SK-N-DZ (cell line): ENCODE measurements at regions not wholly inside any gene's neighbourhood (a gene's known extent, or its start where the extent isn't known, plus 50 kb on each side); places are given as distances from the start of the nearest gene placed in this dataset.
"Not testable (repeated sequence)": the region's sequence is repeated elsewhere in the genome, so short reads cannot be mapped to it uniquely, and the experiment has no call there.

Source experiments
- DNase-seq: peaks from one replicate; pipeline ENCODE4 v3.0.0-alpha.2; 2015; ENCODE audit warnings: low spot score

DNA sequence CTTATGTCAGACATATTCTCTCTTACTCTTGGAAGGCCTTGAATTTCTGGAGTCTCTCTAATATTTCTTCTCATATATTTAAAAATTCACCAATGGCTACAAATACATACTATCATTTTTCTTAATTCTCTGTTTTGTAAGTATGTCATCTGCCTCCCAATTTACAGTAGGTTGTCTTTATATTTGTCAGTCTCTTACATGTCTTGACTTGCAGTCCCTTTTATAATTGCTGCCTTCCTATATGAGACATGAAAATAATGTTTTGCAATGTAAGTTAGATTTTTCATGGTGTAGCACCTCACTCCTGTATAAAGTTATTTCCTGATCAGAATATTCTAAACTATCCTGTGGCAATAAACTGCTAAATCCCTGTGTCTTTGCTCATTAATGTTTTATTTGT is 223.1 kb upstream of the C1QTNF3 start:
- not testable (repeated sequence) for DNase-seq

GRCh38 chr5:34296759-34297158 is 253.7 kb upstream of the C1QTNF3 start:
- not testable (repeated sequence) for DNase-seq

DNA sequence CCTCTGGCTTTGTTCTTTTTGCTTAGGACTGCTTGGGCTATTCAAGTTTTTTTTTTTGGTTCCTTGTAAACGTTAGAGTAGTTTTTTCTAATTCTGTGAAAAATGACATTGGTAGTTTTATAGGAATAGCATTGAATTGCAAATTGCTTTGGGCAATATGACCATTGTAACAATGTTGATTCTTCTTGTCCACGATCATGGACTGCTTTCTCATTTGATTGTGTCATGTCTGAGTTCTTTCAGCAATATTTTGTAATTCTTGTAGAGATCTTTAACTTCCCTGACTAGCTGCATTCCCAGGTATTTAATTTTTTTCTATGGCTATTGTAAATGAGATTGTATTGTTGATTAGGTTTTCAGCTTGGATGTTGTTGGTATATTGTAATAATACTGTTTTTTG is 286.2 kb upstream of the C1QTNF3 start:
- DNase-seq, result not testable (repeated sequence)

GRCh38 chr5:34329611-34330108 is 286.6 kb upstream of the C1QTNF3 start:
- DNase-seq, result not testable (repeated sequence)

- not testable (repeated sequence) for DNase-seq
These were observed 289.0 kb upstream of the C1QTNF3 start for GRCh38 chr5:34331928-34332454.

- DNase-seq, result peak; percentile 20
These were observed 296.5 kb upstream of the C1QTNF3 start for GRCh38 chr5:34339408-34340001.

DNA sequence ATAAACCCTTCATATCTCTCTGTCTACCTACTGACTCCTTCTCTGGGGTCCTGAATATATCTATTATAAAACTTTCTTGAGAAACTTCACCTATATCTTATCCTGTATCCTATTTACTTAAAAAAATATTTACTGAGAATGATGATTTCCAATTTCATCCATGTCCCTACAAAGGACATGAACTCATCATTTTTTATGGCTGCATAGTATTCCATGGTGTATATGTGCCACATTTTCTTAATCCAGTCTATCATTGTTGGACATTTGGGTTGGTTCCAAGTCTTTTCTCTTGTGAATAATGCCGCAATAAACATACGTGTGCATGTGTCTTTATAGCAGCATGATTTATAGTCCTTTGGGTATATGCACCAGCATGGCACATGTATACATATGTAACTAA is 301.7 kb upstream of the RAI14 start:
- not testable (repeated sequence) for DNase-seq

- DNase-seq, result not testable (repeated sequence)
These were observed 284.7 kb upstream of the RAI14 start for GRCh38 chr5:34371417-34371816.

DNA sequence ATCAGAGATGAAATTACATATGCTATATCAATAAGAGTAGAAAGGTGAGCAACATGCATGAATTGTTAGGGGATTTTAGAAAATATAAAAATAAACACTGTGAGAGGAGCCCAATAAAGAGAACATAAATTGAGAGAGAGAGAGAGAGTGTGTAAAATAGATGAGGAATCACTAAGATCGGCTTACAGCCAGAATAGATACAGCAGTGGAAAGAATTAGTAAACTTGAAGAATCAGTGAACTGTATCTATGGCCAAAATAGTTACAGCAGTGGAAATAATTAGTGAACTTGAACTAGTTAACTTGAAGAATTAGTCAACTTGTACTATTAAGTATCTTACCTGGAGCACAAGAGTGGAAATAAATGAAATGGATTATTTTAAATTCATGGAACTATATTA is 284.3 kb upstream of the RAI14 start:
- DNase-seq, result not testable (repeated sequence)

DNA sequence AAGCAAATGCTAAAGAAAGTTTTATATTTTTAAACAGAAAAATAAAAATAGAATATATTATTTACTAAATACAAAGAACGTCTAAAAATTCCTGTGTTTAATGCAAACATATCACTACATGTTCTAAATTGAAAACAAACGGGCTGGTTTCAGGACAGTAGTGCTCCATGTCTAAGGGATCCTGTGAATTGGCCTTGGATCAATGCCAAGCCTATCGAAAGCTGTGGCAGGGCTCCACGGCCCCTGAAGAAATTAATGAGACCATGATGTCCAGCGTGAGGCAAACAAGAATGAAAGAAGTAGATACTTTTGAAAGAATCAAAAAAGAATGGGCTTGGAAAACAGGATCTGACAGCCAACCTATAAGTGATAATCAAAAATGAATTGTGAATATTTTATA is 283.4 kb upstream of the RAI14 start:
- not testable (repeated sequence) for DNase-seq

DNA sequence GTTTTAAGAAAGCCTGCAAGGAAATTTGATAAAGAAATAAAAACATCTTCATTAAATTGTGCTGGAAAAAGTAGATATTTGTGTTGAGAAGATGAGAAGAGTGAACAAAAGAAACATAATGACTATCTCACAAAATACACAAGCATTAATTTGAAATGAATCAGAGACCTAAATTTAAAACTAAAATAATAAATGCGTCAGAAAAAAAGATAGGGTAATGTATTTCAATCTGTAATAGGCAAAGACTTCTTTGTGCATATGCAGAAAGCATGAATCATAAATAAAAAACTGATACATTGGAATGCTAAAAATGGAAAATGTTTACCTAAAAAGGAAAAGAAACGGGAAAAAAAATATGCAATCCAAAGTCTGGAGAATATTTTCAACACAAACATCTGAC is 278.5 kb upstream of the RAI14 start:
- DNase-seq, result not testable (repeated sequence)

DNA sequence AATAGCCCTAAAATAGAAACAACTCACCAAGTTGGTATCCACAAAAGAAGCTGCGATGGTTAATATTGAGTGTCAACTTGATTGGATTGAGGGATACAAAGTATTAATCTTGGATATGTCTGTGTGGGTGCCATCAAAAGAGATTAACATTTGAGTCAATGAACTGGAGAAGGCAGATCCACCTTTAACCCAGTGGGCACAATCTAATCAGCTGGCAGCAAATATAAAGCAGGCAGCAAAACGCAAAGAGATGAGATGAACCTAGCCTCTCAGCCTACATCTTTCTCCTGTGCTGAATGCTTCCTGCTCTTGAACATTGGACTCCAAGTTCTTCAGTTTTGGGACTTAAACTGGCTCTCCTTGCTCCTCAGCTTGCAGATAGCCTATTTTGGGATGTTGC is 277.6 kb upstream of the RAI14 start:
- DNase-seq, result not testable (repeated sequence)

DNA sequence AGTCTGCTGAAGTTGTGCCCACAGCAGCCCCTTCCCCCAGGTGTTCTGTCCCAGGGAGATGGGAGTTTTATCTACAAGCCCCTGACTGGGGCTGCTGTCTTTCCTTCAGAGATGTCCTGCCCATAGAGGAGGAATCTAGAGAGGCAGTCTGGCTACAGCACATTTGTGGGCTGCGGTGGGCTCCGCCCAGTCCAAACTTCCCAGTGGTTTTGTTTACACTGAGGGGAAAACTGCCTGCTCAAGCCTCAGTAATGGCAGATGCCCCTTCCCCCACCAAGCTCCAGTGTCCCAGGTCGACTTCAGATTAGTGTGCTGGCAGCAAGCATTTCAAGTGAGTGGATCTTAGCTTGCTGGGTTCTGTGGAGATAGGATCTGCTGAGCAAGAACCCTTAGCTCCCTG is 267.4 kb upstream of the RAI14 start:
- not testable (repeated sequence) for DNase-seq

- DNase-seq, result no peak
These were observed 246.8 kb upstream of the RAI14 start for GRCh38 chr5:34409373-34409772.

GRCh38 chr5:34410411-34411139 is 245.6 kb upstream of the RAI14 start:
- no peak for DNase-seq

DNA sequence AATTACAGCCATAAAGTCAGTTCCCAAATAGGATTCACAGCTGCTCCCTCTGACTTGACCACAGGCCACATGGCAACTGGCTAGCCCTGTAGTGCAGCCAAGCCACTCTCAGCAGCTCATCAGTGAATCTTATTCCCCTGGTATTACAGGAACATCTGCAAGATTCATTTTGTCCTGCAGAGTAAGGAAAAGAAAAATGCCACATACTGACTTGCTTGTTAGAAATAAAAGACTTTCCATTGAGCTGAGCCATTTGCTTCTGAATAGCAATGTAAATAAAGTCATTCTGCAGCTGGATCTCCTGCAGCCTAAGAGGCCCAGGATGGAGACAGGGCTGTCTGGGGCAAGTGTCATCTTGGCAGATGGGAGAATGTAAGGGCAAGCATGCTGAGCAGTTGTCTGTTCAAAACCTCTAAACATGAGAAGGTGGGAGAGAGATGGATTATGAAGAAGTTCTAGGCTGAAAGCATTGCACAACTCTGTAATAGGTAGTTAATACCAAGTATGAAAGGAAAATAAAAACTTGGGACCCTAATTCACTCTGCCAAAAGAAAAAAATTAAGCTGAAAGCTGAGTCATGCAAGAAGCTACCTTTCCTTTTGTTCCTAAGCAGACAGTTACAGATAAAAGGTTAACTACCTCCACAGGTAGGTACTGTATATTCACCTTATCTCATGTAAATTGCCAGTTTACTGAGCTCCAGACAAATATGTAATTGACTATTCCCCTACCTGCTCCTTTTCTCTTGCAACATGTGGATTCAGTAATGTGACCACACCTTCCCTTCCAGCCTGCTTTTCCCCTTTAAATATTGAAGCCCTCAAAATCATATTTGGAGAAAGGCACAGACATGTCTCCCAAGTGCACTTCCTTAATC is 244.4 kb upstream of the RAI14 start:
- DNase-seq, result no peak

DNA sequence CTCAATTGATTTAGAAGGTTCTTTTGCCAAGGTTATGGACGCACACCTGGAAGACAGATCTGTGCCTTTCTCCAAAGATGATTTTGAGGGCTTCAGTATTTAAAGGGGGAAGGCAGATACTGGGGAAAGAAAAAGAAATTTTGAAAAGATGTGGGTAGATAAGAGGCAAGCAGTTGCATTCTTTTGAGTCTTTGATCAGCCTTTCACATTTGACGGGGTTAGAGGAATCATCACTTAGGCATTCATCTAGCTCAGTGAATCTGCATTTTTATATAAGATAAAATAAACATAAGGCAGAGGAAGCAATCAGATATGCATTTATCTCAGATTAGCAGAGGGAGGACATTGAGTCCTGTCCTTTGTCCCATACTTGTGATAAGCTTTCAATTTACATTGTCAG is 243.4 kb upstream of the RAI14 start:
- no peak for DNase-seq

DNA sequence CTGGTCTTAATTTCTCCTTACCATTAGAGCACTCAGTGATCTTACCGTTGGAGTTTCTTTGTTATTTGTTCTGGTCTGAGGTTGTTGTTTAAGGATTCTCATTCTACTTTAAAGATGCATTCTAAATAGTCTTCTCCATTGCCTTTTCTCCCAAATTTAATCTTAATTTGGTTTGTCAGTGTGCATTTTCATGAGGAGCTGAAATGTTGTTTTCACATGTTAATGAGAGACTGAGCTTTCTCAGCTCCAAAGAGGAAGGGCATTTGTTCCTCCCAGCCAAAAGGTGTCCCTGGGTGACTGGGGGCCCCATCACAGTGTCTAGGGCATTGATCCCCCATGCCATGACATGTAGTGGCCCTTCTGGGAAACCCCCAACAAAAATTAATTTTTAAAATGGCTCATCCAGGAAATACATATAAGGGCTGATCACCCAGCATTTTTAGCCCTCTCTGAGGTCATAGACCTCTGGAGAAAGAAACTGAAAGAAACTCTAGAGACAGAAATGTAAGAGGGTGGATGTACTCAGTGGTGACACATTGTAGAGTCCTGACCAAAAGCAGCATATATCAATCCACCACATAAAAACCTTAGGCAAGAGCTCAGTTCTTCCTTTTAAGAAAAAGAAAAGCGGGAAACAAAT is 240.4 kb upstream of the RAI14 start:
- no peak for DNase-seq

DNA sequence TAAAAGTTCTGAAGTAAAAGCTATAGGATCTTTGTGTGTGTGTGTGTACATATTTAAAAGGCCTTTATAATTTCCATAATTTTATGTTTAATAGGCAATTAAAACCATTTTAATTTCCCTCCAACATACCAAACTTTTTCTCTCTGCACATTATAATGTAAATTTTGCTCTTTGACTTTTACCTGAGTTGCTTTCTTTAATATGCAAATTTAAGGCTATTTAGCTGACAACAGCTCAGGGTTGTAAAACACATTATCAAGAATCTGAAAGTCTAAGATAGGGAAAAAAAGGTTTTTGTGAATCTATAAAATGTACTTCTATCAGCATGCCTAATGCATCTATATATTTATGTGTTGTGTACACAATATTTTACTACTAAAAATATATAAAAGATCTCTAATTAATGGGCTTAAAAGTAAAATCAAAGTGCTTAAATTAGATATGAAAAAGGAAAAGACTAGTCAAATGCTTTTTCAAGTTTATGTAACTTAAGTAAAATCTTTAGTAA is 239.6 kb upstream of the RAI14 start:
- DNase-seq, result no peak

DNA sequence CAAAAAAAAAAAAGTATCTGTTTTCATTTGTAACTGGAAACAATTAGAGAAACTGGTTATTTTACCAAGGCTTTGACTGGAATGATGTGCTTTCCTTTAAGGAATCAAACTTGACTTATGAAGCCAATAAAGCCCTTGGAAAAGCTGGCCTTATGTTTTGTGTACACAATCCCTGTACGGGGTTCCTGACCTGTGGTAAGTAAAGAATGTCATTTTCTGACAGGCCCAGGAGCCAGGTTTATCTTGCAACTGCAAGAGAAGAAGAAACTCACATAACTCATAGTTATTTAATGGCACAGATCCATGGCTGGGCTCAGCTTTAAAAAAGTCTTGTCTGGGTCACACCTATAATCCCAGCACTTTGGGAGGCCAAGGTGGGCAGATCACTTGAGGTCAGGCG is 235.9 kb upstream of the RAI14 start:
- not testable (repeated sequence) for DNase-seq
